GM12872 (cell line): ENCODE measurements at regions not wholly inside any gene's neighbourhood (a gene's known extent, or its start where the extent isn't known, plus 50 kb on each side); places are given as distances from the start of the nearest gene placed in this dataset.

Source experiments
- CTCF ChIP-seq: IDR thresholded peaks from 3 replicates; pipeline ENCODE4 v1.5.1; 2011; ENCODE audit warnings: low read depth, mild to moderate bottlenecking, low read length, moderate library complexity; ENCODE audit not compliant: insufficient read depth

- no peak for TF ChIP-seq CTCF
Measured at GRCh38 chr10:81548160-81548559, 326.8 kb upstream of the NRG3 start.

GRCh38 chr10:81564143-81564542 lies 310.9 kb upstream of the NRG3 start:
- TF ChIP-seq CTCF, result no peak

GRCh38 chr10:81569488-81569887 lies 305.5 kb upstream of the NRG3 start:
- no peak for TF ChIP-seq CTCF

GRCh38 chr10:81570349-81570748 lies 304.6 kb upstream of the NRG3 start:
- no peak for TF ChIP-seq CTCF

- no peak for TF ChIP-seq CTCF
Measured at GRCh38 chr10:81570878-81571794, 303.9 kb upstream of the NRG3 start.

- TF ChIP-seq CTCF, result no peak
Measured at GRCh38 chr10:81575036-81575435, 300.0 kb upstream of the NRG3 start.

GRCh38 chr10:81576336-81576735 lies 298.7 kb upstream of the NRG3 start:
- TF ChIP-seq CTCF, result no peak

GRCh38 chr10:81594991-81595390 lies 280.0 kb upstream of the NRG3 start:
- TF ChIP-seq CTCF, result no peak
